NT2/D1 (cell line): ENCODE measurements at regions not wholly inside any gene's neighbourhood (a gene's known extent, or its start where the extent isn't known, plus 50 kb on each side); places are given as distances from the start of the nearest gene placed in this dataset.

ENCODE experiments used
- SUZ12 ChIP-seq: IDR thresholded peaks from 2 replicates; pipeline ENCODE4 v1.6.1; 2011; ENCODE audit not compliant: insufficient read length, insufficient read depth; ENCODE audit errors: extremely low read depth
- ZNF274 ChIP-seq: IDR thresholded peaks from 2 replicates; pipeline ENCODE4 v1.6.1; 2011; ENCODE audit warnings: mild to moderate bottlenecking, low read depth, low read length

DNA sequence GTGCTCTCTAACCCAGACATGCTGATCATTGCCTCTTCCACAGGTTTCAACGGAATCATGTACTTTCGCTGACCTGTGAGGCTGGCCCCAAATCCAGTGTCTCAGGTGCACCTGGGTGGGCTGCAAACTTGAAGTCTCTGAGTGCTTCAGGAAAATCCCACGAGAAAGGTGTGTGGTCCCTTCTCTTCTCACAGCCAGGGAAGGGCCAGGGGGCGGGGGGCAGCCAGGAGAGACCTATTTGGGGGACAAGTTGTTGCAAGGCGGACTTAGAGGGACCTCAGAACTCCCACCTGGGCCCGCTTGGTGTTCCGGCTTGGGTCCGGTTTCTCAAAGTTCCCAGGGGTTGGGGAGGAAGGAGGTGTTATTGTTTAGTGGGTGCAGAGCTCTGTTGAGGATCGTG is 80.0 kb downstream of the HMX1 start:
- TF ChIP-seq SUZ12, result no peak
- no peak for TF ChIP-seq ZNF274
